Endothelial cell of umbilical vein (primary cell): ENCODE measurements at regions not wholly inside any gene's neighbourhood (a gene's known extent, or its start where the extent isn't known, plus 50 kb on each side); places are given as distances from the start of the nearest gene placed in this dataset.

Experiments used
- BruUV-seq: library from RNA; stranded (reverse); fragments of 400-500 nt; replicated peaks from 2 replicates; lab custom pipeline; 2021; lab: Mats Ljungman, UMichigan
- CTCF ChIA-PET: fragments of 300-600, 350-600 bp; sonication (Branson Sonifier 250); formaldehyde crosslinking; loops from one replicate; lab custom pipeline; 2021; ENCODE audit warnings: antibody characterized with exemption, inconsistent platforms; lab: Charles Lee
- POLR2A ChIA-PET: fragments of 300-600, 350-600 bp; sonication (Branson Sonifier 250); formaldehyde crosslinking; loops from one replicate; lab custom pipeline; 2021; ENCODE audit warnings: antibody characterized with exemption, inconsistent platforms; lab: Charles Lee
- DNase-seq: peaks from one replicate; pipeline ENCODE4 v3.0.0-alpha.2; 2011; ENCODE audit warnings: low read depth, low spot score
- FAIRE-seq: peaks from 2 replicates; lab custom pipeline; 2011; peaks lifted over from hg19 to GRCh38; lab: Jason Lieb, UNC
- H2AFZ ChIP-seq: 2 replicates; pipeline ENCODE4 v1.6.0; 2012; ENCODE audit warnings: low read depth, low read length, control low read depth, inconsistent platforms
- H3K27ac ChIP-seq: 2 replicates; pipeline ENCODE4 v1.5.1; 2011; ENCODE audit warnings: low read depth, mild to moderate bottlenecking, control low read depth, low read length, moderate library complexity; ENCODE audit not compliant: insufficient read depth
- H3K27me3 ChIP-seq, 2 experiments: 2 replicates each; pipeline versions ENCODE4 v1.6.0 to v1.6.1; 2011; ENCODE audit warnings: low read length in 2 of 2, mixed read lengths in 1 of 2; ENCODE audit not compliant: control insufficient read depth in 2 of 2, insufficient read depth in 2 of 2
- H3K36me3 ChIP-seq, 2 experiments: 2 replicates in 1 of 2; 3 replicates in 1 of 2; pipeline ENCODE4 v1.5.1; 2011; ENCODE audit warnings: low read length in 2 of 2, mild to moderate bottlenecking in 1 of 2, moderate library complexity in 1 of 2; ENCODE audit not compliant: control insufficient read depth in 2 of 2, insufficient read depth in 2 of 2; ENCODE audit errors: extremely low read depth in 1 of 2
- H3K4me1 ChIP-seq: 3 replicates; pipeline ENCODE4 v1.5.1; 2011; ENCODE audit warnings: mild to moderate bottlenecking, low read length; ENCODE audit not compliant: control insufficient read depth, insufficient read depth; ENCODE audit errors: extremely low read depth
- H3K4me2 ChIP-seq: 2 replicates; pipeline ENCODE4 v1.6.1; 2011; ENCODE audit warnings: low read length, control low read depth, mixed read lengths; ENCODE audit not compliant: insufficient read depth
- H3K4me3 ChIP-seq, 3 experiments: fragments of 200-600 bp in 1 of 3; sonication (generic), shearing (Covaris generic) in 1 of 3; replicated peaks in 1 of 3; 2 replicates each; pipeline ENCODE4 v1.5.1; 2011 to 2016; ENCODE audit warnings: control low read depth in 3 of 3, low read length in 3 of 3, mild to moderate bottlenecking in 2 of 3, inconsistent platforms in 1 of 3, low read depth in 1 of 3, moderate library complexity in 1 of 3; ENCODE audit not compliant: insufficient read depth in 1 of 3
- H3K79me2 ChIP-seq: 2 replicates; pipeline ENCODE4 v1.6.0; 2012; ENCODE audit warnings: low read length, inconsistent platforms; ENCODE audit not compliant: control insufficient read depth, insufficient read depth
- H3K9ac ChIP-seq: replicated peaks from 2 replicates; pipeline ENCODE3; 2011; ENCODE audit warnings: low read length, control low read depth; ENCODE audit not compliant: insufficient read depth; ENCODE audit errors: extremely low read depth
- H3K9me1 ChIP-seq: replicated peaks from 3 replicates; pipeline ENCODE4 v1.6.0; 2011; ENCODE audit warnings: mild to moderate bottlenecking, low read length; ENCODE audit not compliant: control insufficient read depth, insufficient read depth; ENCODE audit errors: extremely low read depth
- H3K9me3 ChIP-seq: replicated peaks from 2 replicates; pipeline ENCODE4 v1.5.1; 2012; ENCODE audit warnings: low read length, inconsistent platforms; ENCODE audit not compliant: control insufficient read depth, insufficient read depth
- H4K20me1 ChIP-seq: replicated peaks from 2 replicates; pipeline ENCODE3; 2011; ENCODE audit warnings: mild to moderate bottlenecking, low read length; ENCODE audit not compliant: control insufficient read depth, insufficient read depth; ENCODE audit errors: extremely low read depth
- CTCF ChIP-seq, 2 donors: IDR thresholded peaks; 1 replicate in 1 of 2; 2 replicates in 1 of 2; pipeline ENCODE4 v1.5.1; 2011; ENCODE audit warnings: low read length in 2 of 2, mild to moderate bottlenecking in 2 of 2, moderate library complexity in 2 of 2, control low read depth in 1 of 2, inconsistent platforms in 1 of 2, low read depth in 1 of 2; ENCODE audit not compliant: insufficient read depth in 1 of 2; ENCODE audit errors: extremely low read depth in 1 of 2
- EZH2 ChIP-seq: IDR thresholded peaks from 2 replicates; pipeline ENCODE4 v1.6.1; 2012; ENCODE audit warnings: borderline replicate concordance, low read depth, mild to moderate bottlenecking, moderate library complexity, low read length, inconsistent platforms; ENCODE audit not compliant: severe bottlenecking
- FOS ChIP-seq: IDR thresholded peaks from 2 replicates; pipeline ENCODE4 v1.6.1; 2011; ENCODE audit warnings: mild to moderate bottlenecking, low read length, moderate library complexity, borderline replicate concordance; ENCODE audit not compliant: insufficient read depth
- GATA2 ChIP-seq: IDR thresholded peaks from 2 replicates; pipeline ENCODE4 v1.7.0; 2011; ENCODE audit warnings: low read depth, mild to moderate bottlenecking, moderate library complexity, mixed read lengths, low read length; ENCODE audit not compliant: insufficient read length, insufficient read depth
- JUN ChIP-seq: IDR thresholded peaks from 2 replicates; pipeline ENCODE4 v1.6.1; 2011; ENCODE audit warnings: borderline replicate concordance, low read depth; ENCODE audit not compliant: insufficient read length, insufficient read depth
- MAX ChIP-seq: IDR thresholded peaks from 2 replicates; pipeline ENCODE4 v1.6.1; 2011; ENCODE audit not compliant: insufficient read depth, insufficient read length
- MYC ChIP-seq: IDR thresholded peaks from one replicate; pipeline ENCODE4 v1.6.1; 2011; ENCODE audit warnings: mild to moderate bottlenecking, low read depth, low read length
- POLR2A ChIP-seq: IDR thresholded peaks from 2 replicates; pipeline ENCODE4 v1.6.1; 2012; ENCODE audit warnings: low read depth, mild to moderate bottlenecking, control low read depth, low read length
- POLR2AphosphoS5 ChIP-seq: IDR thresholded peaks from 2 replicates; pipeline ENCODE4 v1.6.1; 2012; ENCODE audit warnings: low read depth, mild to moderate bottlenecking, control low read depth, low read length, moderate library complexity; ENCODE audit not compliant: insufficient read depth
- dilution Hi-C: fragments of 300-500 bp; cut with MboI; formaldehyde crosslinking; loops from one replicate; pipeline ENCODE4 v1.15.0; 2019; ENCODE audit warnings: low sequenced_read_pairs; ENCODE audit not compliant: extremely low pct_ligation_motif_present
- intact Hi-C: fragments of 100-400 bp; cut with micrococcal nuclease; formaldehyde crosslinking; loops from one replicate; pipeline ENCODE4 v1.10.0; 2022

GRCh38 chr2:222039821-222040220 is 259.0 kb downstream of the PAX3 start:
- no peaks in the 10 kb centered on the region for H3K9me1 ChIP-seq
- no peak overlapping the region for H2AFZ ChIP-seq
- dilution Hi-C loops = no loop called here
- ChIA-PET CTCF (interaction anchor here (1.6 to 3.2 kb wide), 4 partner anchors 13 to 522 kb away, joined by 4 to 21 read pairs (median 15); no protein-coding TSS in a partner anchor), POLR2A (no interaction called here)
- FAIRE-seq (no peak), DNase-seq (no peak)
- H4K20me1 ChIP-seq = no peaks in the 10 kb centered on the region
- BruUV-seq = no TSS peak
- H3K36me3 ChIP-seq = no peaks in the 10 kb centered on the region
- H3K4me1 ChIP-seq = no peaks in the 10 kb centered on the region
- no peak overlapping the region for H3K4me3 ChIP-seq
- intact Hi-C loops = no loop called here
- H3K27me3 ChIP-seq = no peaks in the 10 kb centered on the region
- no peak overlapping the region for H3K4me2 ChIP-seq
- TF ChIP-seq GATA2 = no peak
- no peak for TF ChIP-seq POLR2AphosphoS5
- TF ChIP-seq MYC = no peak
- TF ChIP-seq EZH2 = no peak
- no peak for TF ChIP-seq JUN
- no peak for TF ChIP-seq CTCF (IDR thresholded peaks at IDR 0.05; ENCODE audit: extremely low read depth in 1 of 2, insufficient read depth in 1 of 2, low read depth in 1 of 2, low read length in 2 of 2)
- TF ChIP-seq POLR2A = no peak
- TF ChIP-seq MAX = no peak
- no peak for TF ChIP-seq FOS
- H3K9ac ChIP-seq = no peak overlapping the region
- no peak overlapping the region for H3K27ac ChIP-seq
- H3K9me3 ChIP-seq = no peaks in the 10 kb centered on the region
- H3K79me2 ChIP-seq = no peaks in the 10 kb centered on the region
